ENCODE measurements at regions not wholly inside any gene's neighbourhood (a gene's known extent, or its start where the extent isn't known, plus 50 kb on each side); places are given as distances from the start of the nearest gene placed in this dataset.

- intact Hi-C loops (cut with DNase I): loop anchor here (10.0 kb wide), 1 partner anchor 107 kb away; no protein-coding TSS in a partner anchor
- H3K36me3 ChIP-seq: no peaks in the 10 kb centered on the region
- no peak overlapping the region for H3K27ac ChIP-seq
- H3K4me3 ChIP-seq: no peak overlapping the region
- H3K9me3 ChIP-seq: no peaks in the 10 kb centered on the region
- no peak for DNase-seq (ENCODE audit: low spot score in 2 of 2)
- no peak for TF ChIP-seq CTCF (IDR thresholded peaks at IDR 0.05)
- no peaks in the 10 kb centered on the region for H3K27me3 ChIP-seq
- no peaks in the 10 kb centered on the region for H3K4me1 ChIP-seq
These were observed 261.6 kb downstream of the KTN1 start for GRCh38 chr14:55841625-55842024.

GRCh38 chr14:55843718-55844403, 263.9 kb downstream of the KTN1 start:
- Histone ChIP-seq H3K36me3 (no peaks in the 10 kb centered on the region), H3K27ac (no peak overlapping the region), H3K4me1 (peaks cover 0 to 9% of the 10 kb centered on the region in 2 donors), H3K27me3 (no peaks in the 10 kb centered on the region), H3K4me3 (no peak overlapping the region), H3K9me3 (no peaks in the 10 kb centered on the region)
- peak in 2 of 3 experiments; percentile 5 to 7 for TF ChIP-seq CTCF (IDR thresholded peaks at IDR 0.05)
- DNase-seq (ENCODE audit: low spot score in 2 of 2): no peak
- intact Hi-C loops (cut with DNase I): loop anchor here (10.0 kb wide), 1 partner anchor 109 kb away; no protein-coding TSS in a partner anchor

DNA sequence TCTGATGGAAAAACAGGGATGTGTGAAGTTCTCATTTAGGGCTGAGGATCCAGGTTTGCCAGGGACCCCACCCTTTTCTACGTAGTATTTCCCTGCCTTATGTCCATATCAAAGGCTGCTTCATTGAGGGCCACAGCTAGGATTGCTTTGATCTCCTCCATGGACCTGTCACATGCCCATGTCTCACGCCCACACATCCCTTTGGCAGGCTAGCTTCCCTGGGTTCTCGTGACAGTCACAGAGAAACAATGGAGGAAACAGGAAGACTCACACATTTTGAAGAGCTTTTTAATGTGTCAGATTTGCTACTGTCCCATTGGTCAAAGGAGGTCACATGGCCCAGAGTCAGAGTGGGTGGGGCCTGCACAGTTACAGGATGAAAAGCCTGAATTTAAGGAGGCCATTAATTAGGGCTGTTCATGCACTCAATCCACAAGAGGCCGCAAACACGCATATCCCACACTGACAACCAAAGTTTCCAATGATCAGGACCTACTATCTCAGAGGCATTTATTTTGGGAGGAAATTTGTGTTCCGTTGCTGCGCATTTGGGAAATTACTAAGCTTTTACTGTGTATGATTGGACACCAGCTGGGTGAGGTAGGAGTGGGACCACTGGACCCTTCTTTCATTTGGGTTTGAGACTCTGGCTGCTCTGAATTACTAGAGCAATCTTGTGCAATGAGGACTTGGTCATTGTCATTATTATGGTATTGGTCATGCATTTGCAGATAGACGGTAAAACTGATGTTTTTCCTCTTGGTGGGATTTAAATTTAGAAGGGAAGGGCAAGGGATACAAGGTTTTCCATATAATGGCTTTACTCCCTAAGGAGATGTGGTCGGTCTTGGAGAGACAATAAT, 266.2 kb downstream of the KTN1 start:
- Histone ChIP-seq H3K27ac (no peak overlapping the region), H3K36me3 (no peaks in the 10 kb centered on the region), H3K9me3 (no peaks in the 10 kb centered on the region), H3K4me3 (no peak overlapping the region), H3K27me3 (no peaks in the 10 kb centered on the region), H3K4me1 (peaks cover 0 to 9% of the 10 kb centered on the region in 2 donors)
- intact Hi-C loops (cut with DNase I): loop anchor here (10.0 kb wide), 1 partner anchor 111 kb away; no protein-coding TSS in a partner anchor
- no peak for DNase-seq (ENCODE audit: low spot score in 2 of 2)
- no peak for TF ChIP-seq CTCF (IDR thresholded peaks at IDR 0.05)

GRCh38 chr14:55846826-55847446, 266.9 kb downstream of the KTN1 start:
- Histone ChIP-seq H3K4me3 (no peak overlapping the region), H3K4me1 (peaks cover 0 to 9% of the 10 kb centered on the region in 2 donors), H3K27ac (no peak overlapping the region), H3K9me3 (no peaks in the 10 kb centered on the region), H3K36me3 (no peaks in the 10 kb centered on the region), H3K27me3 (no peaks in the 10 kb centered on the region)
- TF ChIP-seq CTCF (IDR thresholded peaks at IDR 0.05): no peak
- intact Hi-C loops (cut with DNase I): loop anchor here (10.0 kb wide), 1 partner anchor 112 kb away; no protein-coding TSS in a partner anchor
- peak in 1 of 2 donors; percentile 72 for DNase-seq (ENCODE audit: low spot score in 2 of 2)

DNA sequence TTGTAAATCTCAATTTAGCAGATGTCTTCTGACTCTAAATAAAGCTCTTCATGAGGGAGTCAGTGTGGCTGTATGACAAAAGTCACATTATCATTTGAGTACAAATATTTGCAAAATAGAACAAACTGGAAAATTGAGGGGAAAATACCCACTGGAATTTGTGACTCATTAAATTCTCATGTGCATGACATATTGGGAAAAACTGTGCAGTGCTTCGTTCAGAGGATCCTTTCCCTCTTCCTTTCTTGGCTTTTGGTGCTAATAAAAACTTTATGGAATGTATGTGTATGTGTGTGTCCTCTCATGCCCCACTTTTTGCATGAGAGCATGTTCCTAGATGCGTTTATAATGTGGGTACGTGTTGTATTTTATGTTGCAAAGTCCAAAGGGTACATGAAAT, 267.8 kb downstream of the KTN1 start:
- H3K4me3 ChIP-seq: no peak overlapping the region
- no peaks in the 10 kb centered on the region for H3K36me3 ChIP-seq
- H3K4me1 ChIP-seq: peaks cover 0 to 9% of the 10 kb centered on the region in 2 donors
- DNase-seq (ENCODE audit: low spot score in 2 of 2): no peak
- no peaks in the 10 kb centered on the region for H3K27me3 ChIP-seq
- intact Hi-C loops (cut with DNase I): loop anchor here (10.0 kb wide), 1 partner anchor 113 kb away; no protein-coding TSS in a partner anchor
- no peaks in the 10 kb centered on the region for H3K9me3 ChIP-seq
- TF ChIP-seq CTCF (IDR thresholded peaks at IDR 0.05): no peak
- no peak overlapping the region for H3K27ac ChIP-seq

Measured in ascending aorta (tissue), 2 donors.